RPMI8226 (cell line): ENCODE measurements at regions not wholly inside any gene's neighbourhood (a gene's known extent, or its start where the extent isn't known, plus 50 kb on each side); places are given as distances from the start of the nearest gene placed in this dataset.

Source experiments
- DNase-seq: peaks from one replicate; pipeline ENCODE4 v3.0.0-alpha.2; 2015

- DNase-seq = no peak
These were observed 431.2 kb upstream of the CHST9 start for GRCh38 chr18:27616324-27616723.

- no peak for DNase-seq
These were observed 430.1 kb upstream of the CHST9 start for GRCh38 chr18:27614951-27615844.

- DNase-seq = no peak
These were observed 424.1 kb upstream of the CHST9 start for GRCh38 chr18:27609221-27609620.

- peak; percentile 28 for DNase-seq
These were observed 423.6 kb upstream of the CHST9 start for GRCh38 chr18:27608742-27609141.

GRCh38 chr18:27608174-27608573 is 423.1 kb upstream of the CHST9 start:
- DNase-seq = no peak

GRCh38 chr18:27606741-27607140 is 421.6 kb upstream of the CHST9 start:
- DNase-seq = no peak

- peak; percentile 67 for DNase-seq
These were observed 420.2 kb upstream of the CHST9 start for GRCh38 chr18:27605107-27605834.

- DNase-seq = no peak
These were observed 419.5 kb upstream of the CHST9 start for GRCh38 chr18:27604583-27604982.

- DNase-seq = no peak
These were observed 417.0 kb upstream of the CHST9 start for GRCh38 chr18:27602092-27602491.

GRCh38 chr18:27600245-27600644 is 415.1 kb upstream of the CHST9 start:
- no peak for DNase-seq

GRCh38 chr18:27599202-27599829 is 414.2 kb upstream of the CHST9 start:
- DNase-seq = peak; percentile 69

- DNase-seq = no peak
These were observed 410.2 kb upstream of the CHST9 start for GRCh38 chr18:27595113-27595838.

GRCh38 chr18:27585602-27586173 is 400.6 kb upstream of the CHST9 start:
- no peak for DNase-seq

- DNase-seq = no peak
These were observed 398.4 kb upstream of the CHST9 start for GRCh38 chr18:27583466-27583865.

- no peak for DNase-seq
These were observed 397.8 kb upstream of the CHST9 start for GRCh38 chr18:27582760-27583412.

- no peak for DNase-seq
These were observed 396.3 kb upstream of the CHST9 start for GRCh38 chr18:27581296-27581904.

GRCh38 chr18:27579364-27579763 is 394.3 kb upstream of the CHST9 start:
- DNase-seq = no peak

- no peak for DNase-seq
These were observed 392.6 kb upstream of the CHST9 start for GRCh38 chr18:27577752-27578151.

GRCh38 chr18:27577265-27577664 is 392.2 kb upstream of the CHST9 start:
- DNase-seq = no peak

GRCh38 chr18:27567434-27567833 is 382.3 kb upstream of the CHST9 start:
- no peak for DNase-seq

GRCh38 chr18:27564066-27564465 is 379.0 kb upstream of the CHST9 start:
- DNase-seq = no peak
